HS-27A (cell line): ENCODE measurements at regions not wholly inside any gene's neighbourhood (a gene's known extent, or its start where the extent isn't known, plus 50 kb on each side); places are given as distances from the start of the nearest gene placed in this dataset.

Source experiments
- DNase-seq: peaks from one replicate; pipeline ENCODE4 v3.0.0-alpha.2; 2012; ENCODE audit warnings: low read depth, missing footprints

DNA sequence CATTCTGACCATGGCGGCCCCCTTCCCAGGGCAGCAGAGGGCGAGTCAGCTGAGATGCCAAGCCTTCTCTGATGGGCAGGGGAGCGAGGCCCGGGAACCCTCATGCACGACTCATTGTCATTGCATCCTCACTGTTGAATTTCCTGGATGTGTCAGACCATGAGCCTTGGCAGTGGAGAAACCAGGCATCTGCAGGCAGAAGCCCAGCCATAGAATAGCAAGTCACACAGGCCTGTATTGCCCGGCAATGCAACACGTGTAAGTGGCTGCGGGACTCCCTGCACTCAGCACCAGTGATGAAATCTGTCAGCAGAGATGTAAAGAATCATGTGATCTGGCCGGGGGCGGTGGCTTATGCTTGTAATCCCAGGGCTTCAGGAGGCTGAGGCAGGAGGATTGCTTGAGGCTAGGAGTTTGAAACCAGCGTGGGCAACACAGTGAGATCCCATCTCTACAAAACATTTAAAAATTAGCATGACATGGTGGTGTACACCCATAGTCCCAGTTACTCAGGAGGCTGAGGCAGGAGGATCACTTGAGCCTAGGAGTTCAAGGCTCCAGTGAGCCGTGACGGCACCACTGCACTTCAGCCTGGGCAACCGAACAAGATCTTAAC lies 199.7 kb downstream of the KATNAL1 start:
- DNase-seq, result no peak

DNA sequence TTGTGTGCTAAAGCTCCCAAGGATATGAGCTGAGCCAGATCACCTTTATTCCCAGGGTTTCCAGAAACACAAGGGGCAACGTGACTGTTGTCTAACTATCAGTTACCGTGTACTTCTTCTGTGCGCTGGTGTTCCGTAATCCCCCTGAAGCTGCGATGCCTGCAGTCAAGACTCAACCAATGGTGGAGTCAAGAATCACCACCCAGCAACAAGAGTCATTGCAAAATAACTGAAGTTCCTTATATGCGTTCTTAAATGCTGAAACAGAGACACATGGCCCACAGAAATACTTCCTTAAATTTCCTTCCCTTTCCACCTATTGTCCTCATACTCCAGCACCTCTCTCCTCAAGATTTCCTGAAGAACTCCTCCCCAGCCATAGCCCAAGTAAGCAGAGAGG lies 200.2 kb downstream of the KATNAL1 start:
- DNase-seq, result no peak

DNA sequence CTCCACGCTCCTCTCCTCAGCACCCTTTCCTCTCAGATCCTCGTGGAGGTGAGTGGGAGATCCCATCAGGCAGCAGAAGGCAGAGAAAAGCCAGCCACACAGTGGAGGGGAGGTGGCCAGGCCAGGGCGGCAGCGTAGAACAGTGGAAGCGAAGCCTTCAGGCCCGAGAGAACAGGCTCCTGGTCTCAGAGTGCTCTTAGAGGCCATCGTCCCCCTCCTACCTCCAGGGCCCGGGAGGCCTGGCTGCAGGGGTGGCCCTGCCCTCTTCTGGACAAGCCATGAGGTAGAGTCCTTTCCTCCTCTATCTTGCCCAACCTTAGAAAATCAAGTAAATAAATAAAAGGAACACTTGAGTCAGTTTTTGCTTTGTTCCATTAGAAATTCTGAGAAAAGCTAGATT lies 202.0 kb downstream of the KATNAL1 start:
- no peak for DNase-seq

DNA sequence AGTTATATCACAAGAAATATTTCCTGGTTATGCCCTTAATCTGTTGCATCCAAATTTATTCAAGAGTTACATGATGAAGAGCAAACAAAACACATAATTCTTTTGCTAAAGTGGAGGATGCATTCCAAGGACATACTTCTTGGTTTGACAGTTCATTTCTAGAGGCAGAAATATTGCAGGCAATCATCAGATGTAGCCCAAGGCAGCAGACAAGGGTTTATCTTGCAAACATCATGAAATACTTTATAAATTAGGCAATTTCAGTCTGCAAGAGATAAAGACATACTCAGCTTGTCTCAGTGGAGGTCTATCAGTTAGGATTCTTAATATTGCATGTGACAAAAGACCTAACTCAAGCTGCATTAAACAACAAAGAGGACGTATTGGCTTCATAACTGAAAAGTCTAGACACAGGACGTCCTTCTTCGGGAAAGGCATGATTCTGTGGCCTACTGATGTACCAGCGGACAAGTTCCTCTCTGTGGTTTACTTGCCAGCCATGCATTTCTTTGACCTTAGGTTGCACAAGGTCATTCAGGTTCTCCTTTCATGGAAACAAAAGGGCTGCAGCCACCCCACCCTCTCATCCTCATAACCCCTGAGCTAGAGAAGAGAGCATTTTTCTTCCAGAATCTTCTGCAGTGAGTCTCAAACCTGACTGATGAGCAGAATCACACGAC lies 204.1 kb downstream of the KATNAL1 start:
- DNase-seq, result no peak

GRCh38 chr13:30100226-30100625 lies 207.1 kb downstream of the KATNAL1 start:
- no peak for DNase-seq

DNA sequence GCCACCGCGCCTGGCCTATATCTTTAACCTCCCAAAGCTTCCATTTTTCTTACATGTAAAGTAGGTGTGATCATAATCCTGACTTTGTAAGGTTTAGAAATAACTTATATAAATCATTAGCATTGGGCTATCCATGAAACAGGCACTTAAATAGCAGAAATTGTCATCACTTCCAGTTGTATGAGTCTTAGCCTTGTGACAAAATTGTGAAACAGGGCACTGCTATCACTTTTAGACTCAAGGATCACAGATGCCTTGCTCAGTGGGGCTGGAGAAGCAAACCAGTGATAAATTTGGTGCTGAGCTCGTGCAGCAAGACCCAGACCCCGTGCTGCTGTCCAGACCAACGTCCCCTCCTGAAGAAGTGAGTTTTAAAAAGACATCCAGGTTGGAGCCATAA lies 209.7 kb downstream of the KATNAL1 start:
- no peak for DNase-seq

GRCh38 chr13:30097089-30097488 lies 210.3 kb downstream of the KATNAL1 start:
- DNase-seq, result no peak

DNA sequence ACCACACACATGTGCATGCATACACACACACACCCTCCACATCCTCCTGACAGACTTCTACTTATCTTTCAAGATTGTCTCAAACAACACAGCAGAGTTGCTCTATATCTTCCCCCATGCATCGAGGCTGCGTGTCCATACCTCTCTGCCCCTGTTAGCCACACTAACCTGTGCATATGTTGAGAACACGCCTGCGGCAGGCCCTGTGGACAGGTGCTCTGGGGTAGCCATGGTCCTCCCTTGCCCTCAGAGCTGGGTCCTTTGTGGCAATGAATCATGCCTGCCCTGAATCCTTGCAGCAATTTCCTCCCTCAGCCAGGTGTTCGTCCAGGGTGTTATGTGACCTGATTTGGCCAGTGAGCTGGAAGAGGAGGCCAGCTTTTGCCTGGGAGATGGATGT lies 213.3 kb downstream of the KATNAL1 start:
- no peak for DNase-seq

DNA sequence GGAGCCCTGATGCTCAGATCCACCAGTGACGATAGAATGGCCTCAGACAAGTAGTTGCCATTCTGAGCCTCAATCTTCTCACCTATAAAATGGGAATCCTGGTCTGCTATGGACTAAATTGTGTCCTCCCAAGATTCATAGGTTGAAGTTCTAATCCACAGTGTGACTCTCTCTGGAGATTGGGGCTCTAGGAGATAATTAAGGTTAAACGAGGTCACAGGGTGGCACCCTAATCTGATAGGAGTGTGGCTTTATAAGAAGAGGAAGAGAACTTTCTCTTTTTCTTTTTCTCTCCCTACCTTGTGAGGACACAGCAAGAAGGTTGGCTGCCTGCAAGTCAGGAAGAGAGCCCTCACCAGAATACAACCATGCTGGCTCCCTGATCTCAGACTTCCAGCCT lies 214.1 kb downstream of the KATNAL1 start:
- DNase-seq, result no peak

- DNase-seq, result no peak
Observed at GRCh38 chr13:30091691-30092090, 215.7 kb downstream of the KATNAL1 start.

GRCh38 chr13:30091035-30091434 lies 216.3 kb downstream of the KATNAL1 start:
- no peak for DNase-seq

- no peak for DNase-seq
Observed at GRCh38 chr13:30088312-30088855, 219.0 kb downstream of the KATNAL1 start.

GRCh38 chr13:30085087-30085486 lies 222.3 kb downstream of the KATNAL1 start:
- DNase-seq, result no peak

DNA sequence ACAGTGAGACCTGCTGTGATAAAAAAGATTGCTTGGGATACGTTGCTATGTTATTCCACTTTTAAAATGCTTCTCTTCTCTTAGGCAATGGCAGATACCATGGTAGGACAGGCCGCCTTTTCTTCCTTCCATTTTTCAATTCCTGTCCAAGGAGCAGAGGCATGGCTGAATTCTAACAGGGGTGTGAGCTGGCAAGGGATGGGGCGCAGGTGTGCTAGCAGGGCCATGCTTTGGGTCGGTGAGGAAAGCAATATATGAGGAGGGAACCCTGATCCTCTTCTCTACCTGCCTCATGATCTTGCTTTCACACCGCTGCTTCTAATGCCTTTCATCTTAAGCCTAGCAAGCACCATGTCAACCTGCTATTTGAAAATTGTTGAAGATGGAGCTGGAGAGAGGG lies 225.0 kb downstream of the KATNAL1 start:
- no peak for DNase-seq

DNA sequence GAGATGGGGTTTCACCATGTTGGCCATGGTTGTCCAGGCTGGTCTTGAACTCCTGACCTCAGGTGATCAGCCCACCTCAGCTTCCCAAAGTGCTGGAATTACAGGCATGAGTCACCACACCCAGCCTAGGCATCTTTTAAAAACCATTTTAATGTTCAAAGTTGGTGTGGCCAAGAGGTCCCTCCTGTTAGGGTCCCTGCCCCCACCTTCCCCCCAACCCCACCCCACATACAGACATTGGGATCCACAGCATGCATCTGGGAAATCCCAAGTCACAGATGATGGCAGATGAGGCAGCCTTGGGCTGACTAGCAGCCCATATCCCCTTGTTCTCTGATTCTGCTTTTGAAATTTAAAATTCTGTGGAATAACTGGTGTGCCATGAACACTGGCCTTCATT lies 226.0 kb downstream of the KATNAL1 start:
- no peak for DNase-seq

- no peak for DNase-seq
Observed at GRCh38 chr13:30079501-30079900, 227.8 kb downstream of the KATNAL1 start.

- DNase-seq, result no peak
Observed at GRCh38 chr13:30078059-30078458, 227.6 kb upstream of the UBL3 start.

DNA sequence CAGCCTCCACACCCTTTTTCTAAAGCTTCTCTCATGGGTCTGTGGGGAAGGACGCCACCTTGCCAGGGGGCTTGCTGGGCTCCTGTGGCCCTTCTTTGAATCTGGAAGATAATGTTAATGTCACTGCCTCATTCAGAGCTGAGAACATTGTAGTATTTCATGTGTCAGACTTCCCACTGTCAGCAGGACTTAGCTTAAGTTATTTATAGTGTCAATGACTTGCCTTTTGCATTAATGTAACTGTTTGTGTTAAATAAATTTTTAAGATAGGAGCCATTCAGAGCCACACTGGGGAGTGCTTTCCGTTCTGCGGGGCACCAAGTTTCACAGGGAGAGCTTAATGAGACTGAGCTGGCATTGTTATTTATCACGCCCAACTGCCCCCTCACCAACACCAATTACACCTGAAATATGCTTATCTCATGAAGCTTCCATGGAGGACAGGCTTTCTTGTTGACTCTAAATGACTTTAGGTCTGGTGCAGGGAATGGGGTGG lies 226.9 kb upstream of the UBL3 start:
- DNase-seq, result no peak

DNA sequence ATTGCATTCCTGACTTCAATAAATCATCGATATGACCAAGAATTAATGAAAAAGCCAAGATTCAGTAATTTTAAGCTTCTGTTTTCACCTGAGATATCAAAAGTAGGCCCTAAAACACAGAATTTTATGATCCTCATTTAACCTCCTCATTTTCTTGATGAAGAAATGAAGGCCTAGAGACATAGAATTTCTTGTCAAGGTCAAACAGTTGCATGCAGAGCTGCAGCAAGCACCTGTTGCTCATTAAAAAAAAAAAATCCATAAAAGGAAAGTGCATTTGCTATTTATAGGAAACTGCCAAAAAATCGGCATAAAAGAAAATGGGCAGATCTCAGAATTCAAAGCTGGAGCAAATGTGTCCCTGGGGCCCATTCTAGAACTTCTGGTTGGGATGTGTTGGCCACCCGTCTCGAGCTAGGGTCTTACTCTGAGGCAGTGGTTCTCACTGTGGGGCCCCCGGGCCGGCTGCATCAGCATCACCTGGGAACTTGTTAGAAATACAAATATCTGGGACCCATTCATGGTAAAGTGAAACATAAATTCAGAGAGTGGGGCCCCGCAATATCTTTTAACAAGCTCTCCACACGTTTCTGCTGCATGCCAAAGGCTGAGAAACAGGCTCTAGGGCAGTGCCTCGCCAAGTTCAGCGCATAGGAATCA lies 224.7 kb upstream of the UBL3 start:
- DNase-seq, result no peak

GRCh38 chr13:30074431-30074830 lies 224.0 kb upstream of the UBL3 start:
- no peak for DNase-seq

- DNase-seq, result no peak
Observed at GRCh38 chr13:30072818-30073186, 222.4 kb upstream of the UBL3 start.

DNA sequence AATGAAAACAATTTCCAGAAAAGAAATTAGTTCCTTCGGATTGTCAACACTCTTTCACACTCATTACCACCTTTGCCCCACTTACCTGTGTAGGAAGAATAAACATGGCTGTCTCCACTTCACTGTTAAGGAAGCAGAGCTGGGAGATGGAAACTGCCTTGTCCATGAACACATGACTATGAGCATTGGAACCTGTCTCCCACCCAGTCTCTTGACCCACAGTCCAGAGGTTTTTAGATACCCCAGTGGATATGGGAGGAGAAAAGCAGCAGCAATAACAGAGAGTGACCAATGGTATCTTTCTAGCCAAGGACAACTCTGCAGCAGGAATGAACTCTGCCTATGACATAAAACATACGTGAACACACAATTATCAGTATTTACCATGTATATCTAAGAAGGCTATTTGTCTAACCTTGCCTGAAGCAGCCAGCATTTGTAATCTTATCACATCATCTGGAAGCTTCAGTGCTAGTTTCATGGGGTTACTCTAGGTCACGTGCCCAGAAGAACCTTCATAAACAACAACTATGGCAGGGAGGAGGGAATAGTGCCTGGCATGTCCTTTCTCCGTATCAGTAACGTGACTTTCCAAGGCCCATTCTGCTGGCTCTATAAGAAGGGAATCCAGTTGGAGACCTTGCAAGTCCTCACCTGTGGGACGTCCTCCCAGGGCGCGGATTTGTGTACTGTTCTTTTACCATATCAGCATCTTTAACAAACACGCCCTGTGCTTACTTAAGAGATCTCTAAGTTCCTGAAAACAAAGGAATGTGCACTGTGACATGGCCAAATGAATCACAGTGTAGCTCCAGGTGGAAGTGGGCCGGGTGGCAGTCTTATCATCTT lies 221.8 kb upstream of the UBL3 start:
- DNase-seq, result no peak
